Upper lobe of left lung (tissue), 4 donors: ENCODE measurements at regions not wholly inside any gene's neighbourhood (a gene's known extent, or its start where the extent isn't known, plus 50 kb on each side); places are given as distances from the start of the nearest gene placed in this dataset.

Experiments
- CTCF ChIP-seq, 6 experiments: fragments of 450-650 bp in 4 of 6; fragments of 200-600 bp in 2 of 6; sonication (generic) in 2 of 6; IDR thresholded peaks; one replicate each; pipeline ENCODE4 v1.5.1; 2016 to 2019; ENCODE audit warnings: antibody characterized with exemption in 6 of 6
- POLR2A ChIP-seq, 4 donors: fragments of 450-650 bp; IDR thresholded peaks; one replicate each; pipeline ENCODE4 v1.5.1; 2016 to 2017; ENCODE audit warnings: antibody characterized with exemption in 4 of 4, mild to moderate bottlenecking in 2 of 4

- no peak for TF ChIP-seq CTCF (IDR thresholded peaks at IDR 0.05)
- TF ChIP-seq POLR2A (IDR thresholded peaks at IDR 0.05) = no peak
These were observed 245.2 kb upstream of the PLEKHG7 start for GRCh38 chr12:92457458-92458180.
